Stimulated activated CD4-positive, alpha-beta T cell treated with anti-CD3 and anti-CD28 coated beads, Interleukin-12 subunit alpha, Interleukin-12 subunit beta, amount 100 ng/mL, for 24 hours (primary cell): ENCODE measurements at regions not wholly inside any gene's neighbourhood (a gene's known extent, or its start where the extent isn't known, plus 50 kb on each side); places are given as distances from the start of the nearest gene placed in this dataset.

Source experiments
- DNase-seq, 2 experiments: peaks; one replicate each; pipeline ENCODE4 v3.0.0-alpha.2; 2020; ENCODE audit warnings: low read depth in 2 of 2

DNA sequence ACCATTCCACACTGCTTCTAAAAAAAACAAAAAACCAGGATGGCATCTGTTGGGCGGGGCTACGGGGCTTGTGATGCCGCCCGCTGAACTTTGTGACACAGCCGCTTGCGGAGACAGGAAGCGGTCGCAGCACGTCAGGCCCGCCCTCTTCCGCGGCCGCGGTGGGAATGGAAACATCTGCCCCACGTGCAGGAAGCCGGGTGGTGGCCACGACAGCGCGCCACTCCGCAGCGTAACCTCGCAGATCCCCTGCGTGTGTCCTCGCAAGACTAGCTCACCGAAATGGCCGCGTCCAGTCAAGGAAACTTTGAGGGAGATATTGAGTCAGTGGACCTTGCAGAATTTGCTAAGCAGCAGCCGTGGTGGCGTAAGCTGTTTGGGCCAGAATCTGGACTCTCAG, 168.5 kb downstream of the SUCLG1 start:
- DNase-seq: no peak

DNA sequence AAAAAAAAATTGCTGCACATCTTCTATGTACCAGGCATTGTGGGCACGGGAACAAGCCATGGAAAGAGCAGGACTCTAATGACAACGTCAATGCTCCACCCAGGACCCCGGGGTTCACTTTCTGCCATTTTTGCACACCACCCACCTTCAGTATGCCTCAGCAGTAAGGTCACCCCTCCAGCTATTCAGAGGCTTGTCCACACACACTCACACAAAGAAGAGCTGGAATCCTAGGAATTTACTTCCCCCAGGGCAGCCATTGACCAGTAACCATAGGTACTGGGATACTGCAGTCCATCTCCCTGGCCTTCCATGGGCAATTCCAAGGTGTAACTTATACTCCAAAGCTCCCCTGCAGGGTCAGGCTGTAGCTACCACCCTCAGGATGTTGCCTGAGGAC, 170.8 kb downstream of the SUCLG1 start:
- no peak for DNase-seq

DNA sequence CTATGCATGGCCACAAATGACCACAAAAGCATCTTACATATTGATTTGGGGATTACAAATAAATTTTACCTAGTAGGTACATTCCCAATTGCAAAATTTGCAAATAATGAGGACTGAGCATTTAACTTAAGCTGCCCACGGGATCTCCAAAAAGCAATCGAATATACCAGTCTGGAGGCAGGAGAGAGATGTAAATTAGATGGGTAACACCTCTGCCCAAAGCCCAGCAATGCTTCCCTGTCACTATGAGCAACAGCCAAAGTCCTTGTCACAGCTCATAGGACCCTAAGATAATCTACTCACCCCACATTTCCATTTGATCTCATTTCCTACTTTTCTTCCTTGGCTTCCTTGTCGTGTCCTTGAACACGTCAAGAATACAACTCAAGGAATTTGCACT, 172.2 kb downstream of the SUCLG1 start:
- no peak for DNase-seq

DNA sequence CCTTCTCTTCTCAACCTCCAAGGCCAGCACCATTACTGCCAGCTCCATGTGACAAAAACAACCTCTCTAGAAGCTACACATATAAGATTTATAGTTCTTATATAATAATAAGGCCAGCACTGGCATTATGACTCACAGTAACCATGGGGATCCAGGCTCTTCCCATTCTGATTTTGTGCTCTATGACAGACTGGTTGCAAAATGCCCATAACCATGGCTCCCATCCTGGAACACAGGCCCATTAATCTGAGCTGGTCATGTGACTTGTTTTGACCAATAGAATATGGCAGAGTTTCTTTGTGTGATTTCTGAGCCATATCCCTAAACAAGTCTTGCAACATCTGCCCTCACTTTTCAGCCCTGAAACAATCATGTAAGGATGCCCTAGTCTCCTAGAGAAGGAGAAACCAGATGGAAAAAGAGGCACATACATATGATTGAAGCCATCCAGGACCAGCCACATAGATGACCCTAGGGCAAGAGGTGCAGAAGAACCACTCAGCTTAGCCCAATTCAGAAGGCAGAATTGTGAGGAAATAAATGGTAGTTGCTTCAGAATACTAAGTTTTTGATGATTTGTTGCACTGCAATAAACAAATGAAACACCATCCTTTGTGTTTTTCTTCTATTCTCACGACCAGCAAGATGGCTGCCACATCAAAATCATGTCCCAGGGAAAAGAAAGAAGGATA, 173.9 kb downstream of the SUCLG1 start:
- no peak for DNase-seq

GRCh38 chr2:84283506-84283905, 175.6 kb downstream of the SUCLG1 start:
- DNase-seq: no peak

GRCh38 chr2:84281510-84281909, 177.6 kb downstream of the SUCLG1 start:
- DNase-seq: no peak

DNA sequence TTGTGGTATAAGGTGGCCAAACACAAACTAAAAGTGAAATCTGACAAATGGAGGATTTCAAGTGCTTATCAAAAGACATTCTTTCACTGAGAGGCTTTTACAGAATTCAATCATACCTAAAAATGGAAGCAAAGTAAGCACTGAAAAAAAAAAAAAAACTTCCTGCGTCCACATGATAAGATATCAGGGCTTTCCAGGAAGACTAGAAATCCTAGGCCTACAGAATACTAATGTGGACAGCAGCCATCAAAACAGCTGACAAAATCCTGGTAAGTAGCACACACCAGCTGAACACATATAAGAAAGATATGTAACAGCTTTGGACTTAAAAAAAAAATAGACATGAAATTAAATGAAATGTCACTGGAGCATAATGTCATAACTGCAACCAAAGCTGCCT, 178.2 kb downstream of the SUCLG1 start:
- no peak for DNase-seq

- DNase-seq: no peak
These were observed 180.7 kb downstream of the SUCLG1 start for GRCh38 chr2:84278386-84278785.

DNA sequence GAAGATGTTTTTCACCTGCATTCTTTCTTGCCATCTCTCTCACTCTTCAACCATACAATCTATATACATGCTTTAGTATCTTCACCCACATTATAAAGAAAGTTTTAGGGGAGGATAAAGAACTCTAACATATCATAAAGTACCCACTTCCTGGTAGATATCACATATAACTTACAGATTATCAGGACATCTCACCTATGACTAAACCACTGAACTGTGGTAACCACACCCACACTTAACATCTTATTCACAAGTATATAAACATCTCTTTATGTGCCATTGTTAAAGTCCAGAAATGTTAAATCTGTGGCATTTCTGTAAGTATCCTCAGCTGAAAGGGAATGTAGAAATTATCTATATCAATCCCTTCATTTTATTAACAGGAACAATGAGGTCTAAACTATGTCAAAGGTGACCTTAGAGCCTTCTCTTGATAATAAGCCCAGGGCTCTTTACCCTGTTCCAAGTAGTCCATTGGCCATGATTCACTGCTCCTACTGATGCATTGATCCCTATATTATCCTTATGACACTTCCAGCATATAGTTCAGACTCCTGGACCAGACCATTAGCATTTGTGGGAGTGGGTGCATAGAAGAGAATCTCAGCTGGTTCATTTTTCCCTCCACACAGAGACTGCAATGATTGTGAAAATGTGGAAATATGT, 182.4 kb downstream of the SUCLG1 start:
- no peak for DNase-seq

DNA sequence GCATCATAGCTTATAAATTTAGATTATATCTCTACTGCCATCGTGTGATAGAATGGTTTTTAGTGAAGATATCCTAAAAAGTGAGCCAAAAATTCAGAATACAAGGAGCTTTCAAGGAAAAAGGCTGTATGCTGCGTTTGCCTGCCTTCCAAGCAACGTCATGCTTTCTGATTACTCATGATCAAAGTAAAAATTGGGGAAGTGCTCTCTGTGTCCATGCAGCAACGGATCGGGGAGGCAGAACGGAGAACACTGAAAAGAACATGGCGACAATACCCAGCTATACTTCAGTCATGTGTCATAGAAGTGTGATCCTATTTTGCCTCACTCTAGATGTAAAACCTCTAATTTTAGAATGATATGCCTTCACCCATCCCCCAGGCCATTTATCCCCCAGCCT, 185.7 kb downstream of the SUCLG1 start:
- no peak for DNase-seq

- DNase-seq: no peak
These were observed 187.1 kb downstream of the SUCLG1 start for GRCh38 chr2:84271977-84272376.

- DNase-seq: no peak
These were observed 201.2 kb downstream of the SUCLG1 start for GRCh38 chr2:84257831-84258230.

GRCh38 chr2:84251651-84252302, 207.3 kb downstream of the SUCLG1 start:
- DNase-seq: no peak

- DNase-seq: no peak
These were observed 209.9 kb downstream of the SUCLG1 start for GRCh38 chr2:84249140-84249539.

DNA sequence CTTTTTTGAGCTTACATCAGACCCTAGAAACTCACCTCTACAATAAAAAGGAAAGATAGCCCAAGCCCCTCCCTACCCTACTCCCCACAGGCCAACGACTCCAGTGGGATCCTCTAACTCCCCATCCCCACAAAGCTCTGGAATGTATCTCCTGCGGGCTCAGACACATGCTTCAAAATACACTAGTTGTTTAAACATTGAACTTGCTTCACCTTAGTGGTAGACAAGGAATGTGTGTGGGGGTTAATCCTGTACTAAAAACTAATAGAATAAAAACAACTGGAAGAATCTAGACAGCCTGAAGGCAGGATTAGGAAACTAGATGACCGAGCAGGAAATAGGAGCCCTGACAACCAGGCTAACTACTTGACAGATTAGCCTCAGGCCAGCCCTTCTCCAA, 211.5 kb downstream of the SUCLG1 start:
- no peak for DNase-seq

- no peak for DNase-seq
These were observed 215.0 kb downstream of the SUCLG1 start for GRCh38 chr2:84243788-84244733.

DNA sequence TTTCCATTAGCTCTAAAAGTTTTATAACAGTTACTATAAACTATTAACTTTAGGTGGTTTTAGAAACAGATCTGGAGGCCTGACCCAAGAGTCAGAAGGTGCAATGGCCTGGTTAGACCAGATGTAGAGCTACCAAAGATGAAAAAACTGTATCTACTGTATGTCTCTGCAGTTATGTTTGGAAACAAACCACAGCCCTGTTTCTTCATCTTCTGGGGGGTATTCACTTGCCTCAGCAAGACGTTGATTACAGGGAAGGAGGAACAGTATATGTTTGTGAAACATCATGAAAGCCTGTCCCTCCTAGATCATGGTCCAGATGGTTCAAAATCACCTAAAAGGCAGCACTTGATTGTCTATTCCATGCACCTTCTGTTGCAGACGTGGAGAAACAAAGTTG, 220.2 kb downstream of the SUCLG1 start:
- no peak for DNase-seq

DNA sequence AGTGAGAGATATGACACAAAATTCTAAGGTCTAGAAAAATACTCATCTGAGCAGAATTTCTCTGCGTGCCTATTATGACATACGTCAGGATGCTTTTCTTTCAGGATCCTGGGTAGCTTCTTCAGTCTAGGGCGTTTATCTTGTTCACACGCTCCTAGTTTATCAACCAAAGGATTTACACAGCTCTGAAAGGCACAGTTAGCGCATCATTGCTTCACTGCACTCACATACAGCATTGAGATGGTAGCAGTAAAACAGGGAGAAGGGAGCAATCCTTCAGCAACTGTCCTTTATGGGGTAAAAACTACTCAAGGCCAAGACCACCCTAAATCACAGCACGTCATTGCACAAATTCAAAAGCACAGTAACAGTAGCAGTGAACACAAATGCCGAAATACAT, 222.8 kb downstream of the SUCLG1 start:
- no peak for DNase-seq

DNA sequence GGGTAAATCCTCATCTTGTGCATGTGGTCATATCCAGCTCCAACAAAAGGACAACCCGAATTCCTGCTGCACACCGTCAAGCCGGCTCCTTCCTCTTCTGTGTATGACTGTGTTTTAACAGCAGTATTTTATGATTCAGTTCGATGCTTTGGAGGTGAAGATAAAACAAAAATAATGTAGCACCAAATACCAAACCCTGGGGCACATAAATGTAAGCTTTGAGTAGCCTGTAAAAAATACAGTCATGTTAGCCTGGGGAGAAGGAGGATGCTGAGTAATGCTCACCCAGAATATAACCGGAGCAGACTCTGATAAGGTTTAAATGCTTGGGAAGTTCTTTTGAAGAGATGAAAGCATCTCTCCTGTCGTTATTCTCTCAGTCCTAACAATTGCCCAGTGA, 225.0 kb downstream of the SUCLG1 start:
- DNase-seq: no peak

DNA sequence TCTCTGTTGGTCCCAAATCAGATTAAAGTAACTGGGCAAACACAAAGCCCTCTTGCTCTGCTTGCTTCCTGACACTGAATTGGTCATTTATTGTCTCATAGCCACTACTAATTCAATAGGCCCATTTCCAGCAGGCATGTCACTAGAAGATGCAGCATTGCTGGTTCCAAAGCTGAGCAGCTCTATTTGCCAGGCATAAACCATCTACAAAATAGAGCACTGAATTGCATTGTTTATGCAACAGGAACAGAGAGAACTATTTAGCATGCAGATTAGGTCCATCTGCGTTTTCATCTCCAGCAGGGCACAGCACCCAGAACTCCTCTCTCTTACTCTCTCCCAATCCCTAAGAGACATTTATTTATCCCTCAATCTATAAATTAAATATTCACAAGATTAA, 227.6 kb downstream of the SUCLG1 start:
- DNase-seq: no peak

DNA sequence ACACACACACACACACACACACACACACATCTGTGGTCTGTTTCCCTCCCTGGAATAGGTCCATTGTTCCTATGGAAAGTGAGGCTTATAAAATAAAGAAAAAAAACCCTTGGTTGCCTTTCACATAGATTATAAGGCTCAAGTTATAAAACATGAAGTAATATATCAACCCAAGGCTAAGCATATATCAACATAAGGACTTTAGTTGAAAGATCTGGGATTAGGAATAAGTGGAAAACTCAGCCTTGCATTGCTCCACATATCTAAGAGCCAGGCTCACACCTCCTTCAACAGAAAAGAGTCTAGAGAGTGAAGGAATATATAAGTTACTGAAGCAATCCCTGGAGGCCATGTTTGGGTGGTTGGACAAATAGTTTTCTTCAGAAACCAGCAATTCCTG, 235.0 kb downstream of the SUCLG1 start:
- DNase-seq: no peak

GRCh38 chr2:84223191-84223590, 235.9 kb downstream of the SUCLG1 start:
- no peak for DNase-seq
